ENCODE measurements at regions not wholly inside any gene's neighbourhood (a gene's known extent, or its start where the extent isn't known, plus 50 kb on each side); places are given as distances from the start of the nearest gene placed in this dataset.

DNA sequence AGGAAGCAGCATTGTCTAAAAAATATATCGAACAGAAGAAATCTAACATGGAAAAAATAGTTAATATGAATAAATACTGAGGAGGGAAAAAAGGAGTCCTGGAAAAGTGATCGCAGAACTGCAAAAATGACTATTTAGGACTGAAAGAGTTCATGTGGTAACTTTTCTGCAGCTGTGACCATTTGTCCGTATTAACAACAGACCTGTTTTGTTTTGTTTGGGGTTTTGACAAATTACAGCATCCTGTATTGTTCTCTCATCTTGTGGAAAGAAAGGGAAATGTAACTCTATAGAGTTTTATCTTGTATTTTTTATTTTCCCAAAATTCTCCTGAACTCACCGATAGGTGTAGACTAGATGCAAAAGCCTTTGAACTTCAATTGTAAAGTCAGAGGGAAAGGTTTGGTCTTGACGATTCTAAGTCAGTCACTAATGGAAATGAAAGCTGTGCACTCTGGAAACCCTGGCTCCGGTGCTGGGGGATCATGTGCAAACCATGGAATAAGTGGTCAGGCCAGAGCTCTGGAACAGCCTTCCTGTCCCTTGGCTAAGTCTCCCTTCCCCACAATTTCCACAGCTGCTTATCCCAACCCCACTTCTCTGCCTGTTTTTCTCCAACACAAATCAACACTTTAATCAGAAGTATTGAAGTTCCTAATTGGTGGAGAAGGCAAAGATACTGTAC lies 51.2 kb upstream of the MARCKS start:
- TF ChIP-seq, protein P1, sequence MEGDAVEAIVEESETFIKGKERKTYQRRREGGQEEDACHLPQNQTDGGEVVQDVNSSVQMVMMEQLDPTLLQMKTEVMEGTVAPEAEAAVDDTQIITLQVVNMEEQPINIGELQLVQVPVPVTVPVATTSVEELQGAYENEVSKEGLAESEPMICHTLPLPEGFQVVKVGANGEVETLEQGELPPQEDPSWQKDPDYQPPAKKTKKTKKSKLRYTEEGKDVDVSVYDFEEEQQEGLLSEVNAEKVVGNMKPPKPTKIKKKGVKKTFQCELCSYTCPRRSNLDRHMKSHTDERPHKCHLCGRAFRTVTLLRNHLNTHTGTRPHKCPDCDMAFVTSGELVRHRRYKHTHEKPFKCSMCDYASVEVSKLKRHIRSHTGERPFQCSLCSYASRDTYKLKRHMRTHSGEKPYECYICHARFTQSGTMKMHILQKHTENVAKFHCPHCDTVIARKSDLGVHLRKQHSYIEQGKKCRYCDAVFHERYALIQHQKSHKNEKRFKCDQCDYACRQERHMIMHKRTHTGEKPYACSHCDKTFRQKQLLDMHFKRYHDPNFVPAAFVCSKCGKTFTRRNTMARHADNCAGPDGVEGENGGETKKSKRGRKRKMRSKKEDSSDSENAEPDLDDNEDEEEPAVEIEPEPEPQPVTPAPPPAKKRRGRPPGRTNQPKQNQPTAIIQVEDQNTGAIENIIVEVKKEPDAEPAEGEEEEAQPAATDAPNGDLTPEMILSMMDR (IDR thresholded peaks at IDR 0.05; ENCODE audit: low read depth, low read length), result no peak
- no peak overlapping the region for H3K4me3 ChIP-seq (ENCODE audit: low read depth, low read length)
